AG20443 (cell line): ENCODE measurements at regions not wholly inside any gene's neighbourhood (a gene's known extent, or its start where the extent isn't known, plus 50 kb on each side); places are given as distances from the start of the nearest gene placed in this dataset.
A peak's percentile ranks its signal among the peaks of the same experiment; 100 is the strongest.

Experiments used
- DNase-seq: peaks from one replicate; pipeline ENCODE4 v3.0.0; 2012; ENCODE audit warnings: low spot score, mixed read lengths

DNA sequence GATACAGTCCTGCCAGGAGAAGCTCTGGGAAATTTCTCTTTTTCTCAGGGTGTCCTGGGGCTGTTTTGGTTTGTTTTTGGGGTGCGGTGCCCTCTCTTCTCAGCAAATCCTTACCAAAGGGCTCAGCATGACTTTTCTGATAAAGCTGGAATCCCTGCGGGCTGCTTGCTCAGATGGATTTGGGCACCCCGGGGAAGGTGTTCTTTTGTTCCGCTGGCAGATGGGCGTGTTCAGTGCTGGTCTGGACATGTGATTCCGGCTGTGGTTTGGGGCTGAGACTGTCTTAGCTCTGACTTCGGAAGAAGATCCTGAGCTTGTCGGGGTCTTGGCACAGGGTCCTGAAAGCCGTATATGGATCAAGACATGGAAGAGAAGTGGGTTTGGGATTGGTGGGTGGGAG, 134.2 kb upstream of the SPRED2 start:
- no peak for DNase-seq

DNA sequence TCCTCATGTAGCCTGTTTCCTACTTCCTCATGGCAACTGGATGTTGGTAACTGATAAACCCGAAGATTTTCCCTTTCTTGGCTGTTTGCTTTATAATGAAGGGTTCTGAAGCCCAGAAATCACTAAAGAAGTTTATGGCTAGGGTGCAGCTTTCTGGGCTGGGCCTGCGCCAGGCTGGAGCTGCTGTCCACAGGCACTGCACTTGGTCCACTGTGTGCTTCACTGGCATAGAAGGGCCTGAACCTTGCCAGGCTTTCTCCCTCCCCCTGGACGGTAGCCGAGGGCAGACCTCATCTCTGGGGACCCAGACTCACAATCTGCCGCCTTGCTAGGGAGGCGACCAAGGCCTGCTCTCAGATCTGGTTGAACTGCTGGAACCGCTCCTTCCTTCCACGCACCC, 133.3 kb upstream of the SPRED2 start:
- no peak for DNase-seq

DNA sequence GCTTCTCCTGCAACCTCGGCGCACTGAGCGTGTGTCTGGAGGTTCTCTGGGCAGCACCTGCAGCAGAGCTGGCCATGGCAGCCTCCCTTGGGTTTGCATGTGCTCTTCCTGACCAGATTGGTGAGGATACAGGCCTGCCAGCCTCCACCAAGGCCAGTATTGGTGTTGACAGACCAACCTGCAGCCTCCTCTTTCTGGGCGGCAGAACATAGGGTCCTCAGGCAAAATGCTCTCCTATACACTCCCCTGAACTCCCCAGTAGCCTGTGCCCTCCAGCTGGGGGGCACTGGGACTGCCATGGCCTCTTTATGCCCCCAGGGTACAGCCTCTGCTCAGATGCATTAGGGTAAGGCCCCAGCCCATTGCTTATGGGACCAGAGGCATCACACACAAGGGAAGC, 131.9 kb upstream of the SPRED2 start:
- DNase-seq: no peak

DNA sequence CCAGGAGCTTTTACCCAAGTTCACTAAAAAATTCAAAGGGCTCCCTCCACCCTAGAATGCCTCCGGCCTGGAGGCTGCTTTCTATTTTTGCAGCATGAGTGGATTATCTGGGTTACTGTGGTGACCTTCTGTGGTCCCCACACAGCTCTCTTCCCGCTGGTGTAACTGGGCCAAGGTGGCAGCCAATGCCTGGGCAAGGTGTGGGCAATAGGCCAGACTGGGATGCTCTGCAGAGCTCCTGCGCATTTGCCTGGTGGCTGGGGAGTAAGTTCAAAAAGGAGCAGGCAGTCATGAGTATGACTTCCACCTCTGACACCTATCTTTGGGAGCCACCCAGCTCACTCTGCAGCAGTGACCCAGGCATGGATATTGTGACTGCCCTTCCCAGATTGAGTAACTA, 130.5 kb upstream of the SPRED2 start:
- DNase-seq: no peak

DNA sequence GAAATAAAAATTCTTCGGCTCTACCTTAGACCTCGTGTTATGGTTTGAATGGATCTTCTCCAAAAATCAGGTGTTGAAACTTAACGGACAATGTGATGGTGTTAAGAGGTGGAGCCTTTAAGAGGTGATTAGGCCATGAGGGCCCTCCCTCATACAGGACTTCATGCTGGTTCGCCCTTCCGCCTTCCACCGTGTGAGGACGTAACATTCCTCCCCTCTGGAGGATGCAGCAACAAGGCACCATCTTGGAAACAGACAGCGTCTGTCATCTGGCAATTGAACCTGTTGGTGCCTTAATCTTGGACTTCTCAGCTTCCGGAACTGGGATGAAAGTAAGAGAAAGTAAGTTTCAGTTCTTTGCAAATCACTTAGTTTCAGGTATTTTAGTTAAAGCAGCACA, 126.3 kb upstream of the SPRED2 start:
- DNase-seq: no peak

DNA sequence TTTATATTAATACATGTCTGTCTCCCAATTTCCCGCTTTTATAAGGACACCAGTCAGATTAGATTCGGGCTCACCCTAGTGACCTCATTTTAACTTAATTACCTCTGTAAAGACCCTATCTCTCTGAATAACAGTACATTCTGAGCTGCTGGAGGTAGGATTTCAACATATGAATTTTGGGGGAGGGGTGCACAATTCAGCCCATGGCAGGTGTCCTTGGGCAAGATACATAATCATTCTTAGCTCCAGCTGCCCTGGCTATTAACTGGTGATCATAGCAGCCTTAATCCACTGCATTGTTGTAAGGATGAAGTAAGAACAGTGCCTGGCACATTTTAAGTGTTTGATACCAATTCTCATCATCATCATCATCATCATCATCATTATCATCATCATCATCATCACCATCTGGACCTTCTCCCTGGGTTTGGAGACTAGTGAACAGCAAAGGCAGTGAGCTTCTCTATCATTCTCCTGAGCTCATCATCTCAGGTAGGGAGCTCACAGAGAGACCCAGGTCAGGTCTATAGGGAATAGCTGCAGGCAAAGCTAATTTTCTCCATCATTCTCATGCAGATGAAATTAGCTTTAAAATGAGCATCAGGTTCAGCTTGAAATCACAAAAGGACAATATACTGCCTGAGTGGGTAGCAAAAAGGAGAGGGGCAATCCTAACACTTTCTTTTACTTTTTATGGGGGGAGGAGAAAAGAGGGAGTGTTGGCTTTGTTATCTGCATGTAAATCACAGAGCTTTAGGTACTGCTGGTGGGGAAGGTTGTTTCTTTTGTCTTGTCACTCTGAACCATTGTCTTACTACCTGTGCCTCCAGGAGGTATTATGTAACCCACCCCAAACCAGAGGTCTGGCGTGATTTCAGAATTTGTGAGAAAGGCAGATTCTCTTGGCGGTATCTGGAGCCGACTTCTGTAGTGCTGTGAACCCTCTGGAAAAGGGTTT, 125.5 kb upstream of the SPRED2 start:
- DNase-seq: no peak

DNA sequence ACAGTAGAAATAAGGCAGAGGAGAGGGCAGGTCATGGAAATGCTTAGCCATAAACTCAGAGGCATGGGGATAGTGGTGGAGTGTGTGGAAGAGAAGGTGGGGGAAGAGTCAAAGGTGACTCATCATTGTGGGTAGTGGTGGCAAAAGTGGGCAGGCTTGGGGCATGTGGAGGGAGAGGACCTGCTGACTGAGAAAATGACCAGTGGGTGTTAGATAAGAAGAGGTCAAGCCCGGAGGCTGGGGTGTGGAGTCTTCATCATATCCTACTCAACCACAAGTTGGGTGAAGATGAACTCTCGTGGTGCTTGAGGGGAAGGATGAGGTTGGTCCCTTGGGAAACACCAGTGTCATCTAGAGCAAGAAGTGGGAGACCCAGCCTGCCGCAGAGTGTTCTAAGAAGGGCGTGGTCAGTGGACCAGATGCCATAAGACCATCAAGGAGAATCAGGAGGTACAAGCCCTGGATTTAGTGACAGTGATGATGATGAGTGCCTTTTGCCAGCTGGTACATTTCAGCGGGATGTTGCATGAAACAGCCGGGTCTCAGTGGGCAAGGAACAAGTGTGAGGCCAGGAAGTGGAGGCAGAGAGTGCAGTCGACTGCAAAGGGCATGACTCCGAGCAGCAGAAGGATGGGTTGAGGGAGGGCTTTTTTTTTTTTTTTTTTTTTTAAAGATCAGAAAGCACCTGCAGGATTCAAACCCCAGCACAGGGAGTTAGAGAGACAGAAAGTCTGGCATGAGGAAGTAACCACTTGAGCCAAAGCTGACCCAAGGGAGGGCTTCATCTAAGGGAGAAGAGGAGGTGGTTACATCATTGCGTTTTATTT, 122.6 kb upstream of the SPRED2 start:
- DNase-seq: peak; percentile 32

DNA sequence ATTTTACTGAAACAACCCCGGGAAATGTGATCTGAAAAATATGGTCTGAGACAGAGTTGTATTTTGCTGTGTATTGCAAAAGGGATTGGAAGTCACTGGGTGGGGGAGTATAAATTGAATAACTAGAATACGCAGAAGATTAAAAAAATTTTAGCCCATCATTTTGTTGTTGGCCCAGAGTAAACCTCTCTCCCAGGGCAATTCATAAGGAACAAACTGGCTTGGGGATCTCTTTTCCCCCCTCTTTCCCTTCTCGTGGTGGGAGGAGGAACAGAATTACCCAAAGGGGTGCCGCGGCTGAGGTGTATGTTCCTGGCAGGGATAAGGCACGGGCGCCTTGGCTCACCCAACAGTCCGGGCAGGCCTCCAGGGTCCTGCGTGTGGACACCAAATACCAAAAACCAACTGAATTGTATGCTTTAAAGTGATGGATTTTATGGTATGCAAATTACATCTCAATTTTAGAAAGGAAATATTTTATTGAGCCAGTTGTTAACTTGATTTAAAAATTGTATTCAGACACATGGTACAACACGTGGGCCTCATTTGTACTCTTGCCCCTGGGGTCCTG, 121.2 kb upstream of the SPRED2 start:
- DNase-seq: no peak

DNA sequence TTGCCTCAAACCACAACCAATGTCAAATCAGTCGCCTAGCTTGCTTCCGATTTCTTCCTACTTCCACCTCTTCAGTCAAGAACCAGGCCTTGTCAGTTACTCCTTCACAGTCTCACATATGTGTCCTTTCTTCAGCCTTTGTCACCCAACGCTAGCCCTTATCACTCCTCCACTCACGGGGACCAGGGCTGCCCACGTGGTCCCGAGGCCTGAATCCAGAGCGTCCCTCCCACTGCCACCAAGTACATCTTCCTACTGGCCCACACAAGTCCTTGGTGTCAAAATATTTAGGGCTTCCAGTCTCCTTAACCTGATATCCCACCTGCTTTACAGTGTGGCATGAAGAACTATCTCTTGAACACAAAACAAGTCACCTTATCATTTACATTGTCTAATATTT, 119.1 kb upstream of the SPRED2 start:
- no peak for DNase-seq

DNA sequence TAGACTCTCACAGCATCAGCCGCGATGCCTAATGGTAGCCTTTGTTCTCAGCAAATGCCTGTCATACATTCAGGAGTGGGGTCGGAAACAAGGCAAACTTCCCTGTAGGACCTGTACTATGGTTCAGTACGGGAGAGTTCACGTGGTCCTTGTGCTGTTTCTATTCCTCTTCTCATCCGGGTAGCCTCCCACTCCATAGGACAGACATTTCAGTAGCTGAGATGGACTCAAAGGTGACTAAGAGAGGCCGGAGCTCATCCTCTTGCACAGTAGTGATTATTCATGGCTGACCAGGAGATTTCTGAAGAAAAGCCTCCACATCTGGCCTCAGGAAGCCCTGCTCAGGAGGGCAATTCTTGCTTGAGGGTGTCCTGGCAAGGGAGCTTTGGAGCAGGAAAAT, 117.8 kb upstream of the SPRED2 start:
- DNase-seq: no peak

DNA sequence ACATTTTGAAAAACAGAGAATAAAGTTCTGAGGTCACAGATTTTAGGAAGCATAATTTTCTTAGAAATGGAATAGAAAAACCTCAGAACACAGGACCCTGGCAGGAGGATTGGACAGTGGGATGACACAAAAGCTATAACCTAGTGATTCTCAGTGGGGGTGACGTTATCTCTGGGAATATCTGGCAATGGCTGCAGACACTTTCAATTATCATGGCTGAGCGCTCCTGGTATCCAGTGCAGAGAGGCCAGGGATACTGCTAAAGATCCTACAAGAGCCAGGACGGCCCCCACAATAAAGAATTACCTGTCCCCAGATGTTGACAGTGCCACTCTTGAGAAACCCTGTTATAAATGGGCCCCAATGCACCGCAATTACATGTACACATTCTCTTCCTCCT, 117.2 kb upstream of the SPRED2 start:
- no peak for DNase-seq

DNA sequence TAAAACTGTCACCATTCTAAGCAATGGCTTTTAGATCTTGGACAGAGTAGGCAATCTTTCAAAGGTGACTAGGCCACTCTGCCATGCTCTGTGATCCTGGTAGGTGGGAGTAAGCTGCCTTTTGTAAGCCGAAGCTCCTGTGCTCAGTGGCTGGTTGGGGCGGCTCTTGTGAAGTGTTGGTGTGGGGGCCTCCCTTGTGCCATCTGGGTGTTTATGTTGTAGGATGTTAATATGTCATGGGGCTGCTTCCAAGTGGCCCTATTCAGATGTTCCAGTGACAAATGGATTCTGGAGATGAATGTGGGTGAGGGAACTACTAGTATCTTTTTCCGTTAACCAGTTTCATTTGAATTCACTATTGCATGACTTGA, 116.8 kb upstream of the SPRED2 start:
- no peak for DNase-seq

DNA sequence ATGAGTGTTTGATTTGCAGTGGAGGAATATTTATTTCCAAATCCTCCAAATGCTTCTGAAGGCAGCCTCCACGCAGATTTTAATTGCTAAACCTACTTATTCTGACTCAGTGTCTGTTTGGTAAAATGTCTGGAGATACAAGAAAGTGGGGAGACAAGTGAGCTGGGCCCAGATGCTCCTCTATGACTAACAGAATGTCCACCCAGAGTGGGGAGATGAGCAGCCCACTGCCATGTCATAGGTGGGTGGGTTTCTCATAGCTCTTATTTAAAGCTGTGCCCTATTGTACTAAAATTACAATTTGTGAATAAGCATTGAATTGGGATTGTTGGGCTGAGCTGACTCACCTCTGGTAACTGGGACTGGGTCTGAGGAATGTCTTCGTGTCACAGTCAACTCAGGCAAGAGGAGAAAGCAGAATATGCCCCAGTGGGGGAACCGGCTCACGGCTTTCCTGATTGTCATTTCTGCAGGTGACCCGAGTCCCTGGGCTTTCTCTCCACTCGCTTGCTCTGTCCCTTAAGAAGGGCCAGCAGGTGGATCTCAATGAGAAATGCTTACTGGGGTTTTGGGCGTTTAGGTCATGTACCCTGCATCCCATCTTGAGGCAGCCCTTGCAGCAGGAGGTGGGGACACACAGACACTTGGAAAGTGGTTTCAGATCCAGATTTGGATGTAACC, 116.3 kb upstream of the SPRED2 start:
- DNase-seq: no peak

DNA sequence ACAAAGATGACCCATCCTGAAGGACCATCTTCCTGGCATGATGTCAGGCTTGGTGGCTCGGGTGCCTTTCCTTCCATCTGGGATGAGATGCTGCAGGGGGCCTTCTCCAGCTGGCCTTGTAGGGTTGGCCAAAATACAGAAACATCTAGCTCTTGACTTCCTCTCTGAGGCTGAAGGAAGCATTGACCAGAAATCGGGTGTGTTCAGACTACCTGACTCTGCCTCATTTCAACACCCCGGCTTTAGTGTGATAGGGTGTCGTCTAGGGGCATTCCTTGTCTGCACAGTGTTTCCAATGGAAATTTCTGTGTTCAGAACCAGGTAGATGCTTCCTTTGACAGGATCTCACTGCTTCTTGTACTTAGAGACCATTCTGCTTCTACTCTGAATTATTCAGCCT, 115.7 kb upstream of the SPRED2 start:
- no peak for DNase-seq

DNA sequence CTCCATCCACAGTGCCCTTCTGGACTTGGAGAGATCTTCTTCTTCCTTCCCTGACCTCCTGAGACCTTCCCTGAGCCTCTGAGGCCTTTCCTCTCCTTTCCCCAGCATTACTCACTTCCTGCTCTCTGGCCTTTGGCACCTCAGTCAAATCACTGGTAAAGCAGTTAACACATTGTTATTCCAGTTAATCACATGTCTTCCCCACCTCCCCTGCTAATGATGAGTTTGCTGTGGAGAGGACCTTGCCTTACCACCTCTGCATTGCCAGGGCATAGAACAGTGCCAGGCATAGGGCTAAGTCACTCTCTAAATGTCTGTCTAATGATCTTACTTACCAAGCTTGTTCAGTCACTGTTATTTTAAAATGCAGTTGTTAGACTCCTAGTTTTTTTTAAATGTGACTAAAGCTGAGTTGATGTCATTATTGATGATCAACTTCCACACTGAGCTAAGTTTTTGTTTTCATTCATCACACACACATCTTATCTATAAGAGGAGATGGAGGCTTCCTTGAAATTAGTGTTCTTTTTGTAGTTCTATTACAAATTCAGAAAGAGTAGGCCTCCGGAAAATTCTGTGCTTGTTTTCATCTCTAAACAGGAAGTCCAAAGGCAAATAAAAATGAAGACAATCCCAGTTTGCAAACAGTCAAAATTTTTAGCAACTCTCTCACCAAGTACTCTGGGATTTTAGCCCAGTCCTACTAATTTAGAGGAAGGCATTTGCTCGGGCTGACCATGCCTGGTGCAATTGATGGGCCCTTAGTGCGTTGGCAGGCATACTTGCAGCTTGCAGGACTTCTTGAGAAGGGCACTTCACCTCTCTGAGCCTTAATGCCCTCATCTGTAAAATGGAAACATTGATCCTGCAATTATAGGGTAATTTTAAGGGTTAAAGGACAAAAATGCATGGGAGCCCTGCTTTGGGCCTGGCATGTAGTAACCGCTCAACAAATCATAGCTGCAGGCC, 113.7 kb upstream of the SPRED2 start:
- peak; percentile 57 for DNase-seq

DNA sequence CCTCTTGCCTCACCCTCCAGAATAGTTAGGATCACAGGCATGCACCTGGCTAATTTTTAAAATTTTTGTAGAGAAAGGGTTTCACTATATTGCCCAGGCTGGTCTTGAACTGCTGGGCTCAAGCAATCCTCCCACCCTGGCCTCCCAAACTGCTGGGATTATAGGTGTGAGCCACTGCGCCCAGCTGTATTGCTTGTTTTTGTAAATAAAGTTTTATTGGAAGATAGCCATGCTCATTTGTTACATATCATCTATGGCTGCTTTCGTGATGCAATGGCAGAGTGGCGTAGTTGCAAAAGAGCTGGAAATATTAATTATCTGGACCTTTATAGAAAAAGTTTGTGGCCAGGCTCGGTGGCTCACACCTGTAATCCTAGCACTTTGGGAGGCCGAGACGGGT, 109.4 kb upstream of the SPRED2 start:
- DNase-seq: no peak

DNA sequence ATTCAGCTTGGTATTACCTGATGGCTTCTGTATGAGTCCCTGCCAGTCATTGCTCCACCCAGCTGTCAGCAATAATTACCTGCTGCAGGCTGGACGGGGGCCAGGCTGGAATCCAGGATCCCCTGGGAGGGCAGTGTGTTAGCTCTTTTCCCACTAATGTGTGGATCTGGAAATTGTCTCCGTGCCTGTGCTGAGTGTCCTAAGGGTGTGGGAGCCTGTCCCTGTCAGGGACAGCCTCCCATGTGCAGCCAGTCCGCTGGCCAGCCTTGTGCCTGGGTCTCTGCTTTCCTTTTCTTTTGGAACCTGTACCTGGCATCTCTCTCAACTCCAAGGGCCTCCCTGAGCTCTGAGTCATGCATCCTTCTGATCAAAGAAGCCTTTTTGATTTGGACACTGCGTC, 107.2 kb upstream of the SPRED2 start:
- DNase-seq: no peak

DNA sequence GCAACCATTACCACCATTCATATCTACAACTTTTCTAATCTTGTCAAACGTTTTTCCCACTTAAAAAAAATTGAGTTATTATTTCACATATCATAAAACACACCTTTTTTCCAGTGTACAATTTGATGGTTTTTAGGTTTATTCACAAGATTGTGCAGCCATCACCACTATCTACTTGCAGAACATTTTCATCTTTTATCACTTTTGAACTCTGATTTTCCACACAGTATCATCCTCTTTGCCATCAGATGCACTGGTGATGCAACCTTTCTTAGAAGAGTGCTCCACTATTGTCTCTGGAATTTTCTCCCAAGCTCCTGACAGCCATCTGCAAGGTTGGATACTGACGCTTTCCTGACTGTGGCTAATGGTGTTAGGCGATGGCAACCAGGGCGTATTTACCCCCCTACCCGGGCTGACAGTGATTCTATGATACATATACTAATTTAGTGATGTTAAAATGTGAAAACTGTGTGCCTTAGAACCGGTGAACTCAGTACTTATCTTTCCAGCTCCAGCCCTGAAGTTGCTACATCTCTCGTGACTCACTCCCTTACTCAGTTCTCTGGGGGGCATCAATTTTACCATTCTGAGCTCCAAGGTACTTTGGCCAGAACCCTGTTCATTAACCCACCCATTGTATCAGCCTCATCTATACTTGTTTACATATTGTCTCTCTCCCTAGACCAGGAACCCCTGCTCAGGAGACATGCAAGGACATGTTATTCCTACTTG, 105.4 kb upstream of the SPRED2 start:
- DNase-seq: peak; percentile 51

DNA sequence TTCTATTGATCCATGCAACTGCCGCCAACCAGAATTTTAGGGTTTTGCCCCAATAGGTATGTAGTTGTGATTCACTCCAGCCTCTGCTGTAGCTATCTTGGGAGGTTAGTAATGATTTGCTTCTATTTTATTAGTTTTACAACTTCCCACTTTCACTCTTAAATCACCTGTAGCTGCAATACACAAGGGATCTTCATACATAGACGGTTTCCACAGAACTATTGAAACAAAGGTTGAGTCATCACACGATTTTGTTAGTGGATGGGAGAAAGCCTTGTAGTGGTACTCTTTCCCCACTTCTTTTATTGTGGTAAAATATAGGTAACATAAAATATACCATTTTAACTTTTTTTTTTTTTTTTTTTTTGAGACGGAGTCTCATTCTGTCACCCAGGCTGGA, 104.2 kb upstream of the SPRED2 start:
- no peak for DNase-seq

DNA sequence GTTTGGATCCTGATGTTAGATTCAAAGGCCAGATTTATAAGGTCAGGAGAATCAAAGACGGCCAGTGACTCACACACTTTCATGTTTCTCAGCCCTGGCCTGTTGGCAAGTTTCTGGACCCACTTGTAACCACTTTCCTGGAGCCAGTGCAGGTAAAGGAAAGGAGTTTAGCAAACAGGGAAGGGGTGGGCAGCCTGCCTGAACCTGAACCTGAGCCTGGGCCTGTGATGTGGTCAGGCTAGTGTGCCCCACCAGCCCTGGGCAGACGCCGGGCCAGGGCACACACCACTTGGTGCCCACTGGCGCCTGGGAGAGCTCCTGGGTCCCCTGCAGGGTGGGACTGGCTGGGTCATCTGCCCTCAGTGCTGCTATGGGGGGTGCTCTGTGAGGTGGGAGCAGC, 100.5 kb upstream of the SPRED2 start:
- no peak for DNase-seq

DNA sequence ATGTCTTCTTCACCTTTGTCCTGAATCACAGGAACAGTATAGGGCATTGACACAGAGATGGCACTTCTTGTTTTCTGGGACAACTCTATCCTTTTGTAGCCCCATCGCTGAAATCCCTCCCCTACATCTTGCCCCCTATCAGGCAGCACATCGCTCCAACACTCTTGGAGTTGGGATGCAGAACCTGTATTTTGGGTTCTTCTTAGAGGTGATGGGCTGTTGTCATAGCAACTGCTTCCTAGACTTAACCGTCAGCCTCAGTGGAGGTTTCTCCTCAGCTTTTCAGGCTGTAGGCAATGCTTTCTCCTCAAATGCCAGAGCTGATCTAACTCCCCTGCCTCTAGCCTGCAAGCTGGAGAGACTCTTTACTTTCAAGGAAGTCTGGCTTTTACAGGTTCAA, 99.9 kb upstream of the SPRED2 start:
- no peak for DNase-seq
